GM21786 (cell line): ENCODE measurements at regions not wholly inside any gene's neighbourhood (a gene's known extent, or its start where the extent isn't known, plus 50 kb on each side); places are given as distances from the start of the nearest gene placed in this dataset.

ENCODE experiments used
- ATAC-seq: cut with Tn5 transposase; IDR thresholded peaks from one replicate; pipeline ENCODE4 v1.9.1; 2021; ENCODE audit not compliant: unreplicated experiment

DNA sequence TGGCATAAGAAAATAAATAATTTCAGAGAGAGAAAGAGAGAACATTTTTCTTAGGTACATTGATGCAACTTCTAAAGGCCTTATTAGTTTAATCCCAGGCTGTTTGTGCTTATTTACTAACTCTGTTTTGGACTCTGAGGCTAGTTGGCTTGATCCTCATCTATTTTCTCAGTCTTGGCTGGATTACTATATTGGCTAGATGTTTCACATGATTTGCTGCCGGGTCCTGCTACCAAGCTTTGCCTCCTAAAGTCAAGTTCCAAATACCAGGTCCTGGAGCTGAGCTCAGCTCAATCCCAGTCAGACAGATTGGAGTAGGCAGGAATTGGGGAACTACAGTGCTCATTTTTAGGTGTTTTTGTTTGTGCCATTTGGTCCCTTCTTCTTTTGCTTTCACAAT is 340.8 kb downstream of the BCAT1 start:
- no peak for ATAC-seq

DNA sequence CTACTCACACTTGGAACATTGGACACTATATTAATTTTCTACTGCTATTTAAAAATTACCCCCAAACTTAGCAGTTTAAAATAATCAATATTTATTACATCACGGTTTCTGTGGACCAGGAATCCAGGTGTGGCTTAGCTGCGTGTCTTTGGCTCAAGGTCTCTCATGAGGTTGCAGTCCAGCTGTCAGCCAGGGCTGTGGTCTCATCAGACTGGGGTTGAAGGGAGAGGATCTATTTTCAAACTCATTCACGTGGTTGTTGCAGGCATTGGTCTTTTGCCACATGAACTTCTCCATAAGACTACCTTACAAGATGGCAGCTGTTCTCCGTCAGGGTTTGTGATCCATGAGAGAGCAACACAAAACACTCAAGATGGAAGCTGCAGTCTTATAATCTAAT is 343.0 kb downstream of the BCAT1 start:
- ATAC-seq, result no peak

GRCh38 chr12:24605466-24605865 is 343.4 kb downstream of the BCAT1 start:
- ATAC-seq, result no peak

- no peak for ATAC-seq
Measured at GRCh38 chr12:24603371-24603770, 345.5 kb downstream of the BCAT1 start.

DNA sequence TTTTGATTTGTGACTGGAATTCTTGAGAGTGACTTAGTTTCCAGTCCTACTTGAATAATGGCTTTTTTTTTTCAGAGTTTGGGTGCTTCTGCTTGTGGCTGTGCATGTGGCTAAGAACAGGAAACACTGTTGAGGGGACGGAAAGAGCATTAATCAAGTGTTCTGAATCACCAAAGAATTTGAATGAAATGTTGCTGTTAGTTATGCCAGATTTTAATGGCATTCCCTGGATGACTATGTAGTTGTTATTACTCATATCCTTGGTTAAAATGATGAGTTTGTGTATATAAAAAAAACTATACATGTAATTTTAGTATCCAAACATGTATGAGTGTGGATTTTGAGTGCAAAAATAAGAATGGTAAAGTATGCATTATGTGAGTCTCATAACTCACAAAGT is 347.9 kb downstream of the BCAT1 start:
- no peak for ATAC-seq

GRCh38 chr12:24600551-24600950 is 348.4 kb downstream of the BCAT1 start:
- no peak for ATAC-seq

- ATAC-seq, result no peak
Measured at GRCh38 chr12:24599736-24600135, 349.2 kb downstream of the BCAT1 start.

DNA sequence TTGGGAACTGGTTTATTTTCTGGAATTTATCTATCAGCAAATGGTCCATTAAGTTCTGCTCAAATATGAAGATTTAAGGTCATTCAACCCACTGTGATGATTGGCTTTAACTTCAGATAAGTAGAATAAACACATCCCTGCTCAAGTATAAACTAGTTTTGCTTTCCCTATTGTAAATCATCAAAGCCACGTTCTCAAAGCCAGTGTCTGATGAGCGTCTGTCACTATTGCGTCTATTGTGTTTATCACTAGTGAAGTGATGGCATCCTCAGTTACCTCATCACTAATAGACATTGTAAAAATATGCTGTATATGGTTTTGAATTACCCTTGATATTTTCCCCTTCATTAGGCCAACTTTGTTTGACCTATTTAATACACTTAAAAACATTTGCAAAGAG is 351.3 kb downstream of the BCAT1 start:
- no peak for ATAC-seq

DNA sequence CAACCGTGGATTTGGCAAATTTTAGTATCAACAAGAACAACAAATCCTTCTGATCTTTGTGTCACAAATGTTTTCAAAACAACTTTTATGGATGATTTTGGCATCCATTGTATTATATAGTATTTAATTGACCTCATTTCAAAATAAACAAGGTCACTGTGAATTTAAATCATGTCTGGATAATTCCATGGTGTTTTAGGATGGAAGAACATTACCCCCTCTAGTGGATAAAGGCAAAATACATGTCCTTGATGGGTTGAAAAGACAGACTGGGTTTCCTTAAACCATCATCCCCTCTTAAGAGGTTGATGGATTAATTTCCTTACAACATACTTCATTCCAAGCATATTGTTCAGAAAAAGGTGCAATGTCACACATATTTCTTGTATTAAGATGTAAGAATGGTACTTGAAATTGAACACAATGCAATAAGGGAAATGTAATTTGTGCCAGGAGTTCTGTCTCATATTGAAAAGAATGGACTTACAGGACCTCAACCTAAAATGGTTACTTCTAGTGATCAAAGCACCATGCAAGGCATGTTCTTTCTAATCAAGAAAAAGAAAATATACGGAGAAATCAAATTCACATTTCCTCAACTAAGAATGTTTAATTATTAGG is 352.0 kb downstream of the BCAT1 start:
- ATAC-seq, result no peak

DNA sequence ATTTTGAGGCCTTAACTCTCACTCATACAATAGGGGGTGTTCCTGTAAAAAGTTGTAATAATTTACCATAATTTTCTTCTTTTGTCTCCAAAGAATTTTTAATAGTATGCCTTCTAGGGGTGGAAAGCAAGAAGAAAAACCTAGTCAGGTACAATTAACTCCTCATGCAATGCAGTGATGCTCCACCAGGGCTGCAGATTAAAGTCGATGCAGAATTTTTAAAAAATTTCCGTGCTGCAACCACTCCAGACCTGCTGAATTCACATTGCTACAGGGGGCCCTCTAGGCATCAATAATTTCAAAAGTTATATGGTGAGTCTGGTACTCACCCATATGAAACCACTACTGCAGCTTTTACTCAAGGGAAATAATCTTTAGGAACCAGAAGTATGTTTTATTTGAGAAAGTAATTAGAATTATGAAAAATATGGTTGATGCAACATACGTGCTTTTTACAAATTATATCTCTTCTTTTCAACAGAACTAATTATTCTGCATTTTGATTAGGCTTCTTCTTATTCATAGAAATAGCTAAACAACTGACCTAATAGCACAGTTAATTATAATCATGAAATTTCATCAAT is 353.2 kb downstream of the BCAT1 start:
- ATAC-seq, result no peak

- no peak for ATAC-seq
Measured at GRCh38 chr12:24591715-24592440, 357.0 kb downstream of the BCAT1 start.

DNA sequence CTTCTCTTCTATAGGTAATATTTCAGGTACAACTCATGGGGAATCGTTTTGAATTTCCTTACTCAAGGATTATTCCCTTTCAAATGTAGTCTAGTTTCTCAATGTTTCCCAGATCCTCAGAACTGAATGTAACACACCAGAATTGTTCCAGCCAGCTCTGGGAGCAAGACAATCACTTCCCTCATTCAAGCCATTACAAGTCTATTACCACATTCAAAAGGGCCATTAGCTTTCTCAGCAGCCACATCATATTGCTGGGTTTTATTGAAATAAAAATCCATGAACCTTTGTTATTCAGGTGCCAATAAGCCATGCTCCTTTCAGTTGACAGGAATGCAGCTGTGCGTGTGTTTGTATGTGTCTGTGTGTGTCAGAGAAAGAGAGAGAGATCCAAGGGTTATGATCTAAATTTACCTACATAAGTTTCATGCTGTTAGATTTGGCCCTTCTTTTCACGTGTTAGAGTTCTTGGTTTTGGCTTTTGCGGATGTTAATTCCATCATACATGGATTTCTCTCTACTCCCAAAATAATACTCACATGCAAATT is 357.7 kb downstream of the BCAT1 start:
- no peak for ATAC-seq

DNA sequence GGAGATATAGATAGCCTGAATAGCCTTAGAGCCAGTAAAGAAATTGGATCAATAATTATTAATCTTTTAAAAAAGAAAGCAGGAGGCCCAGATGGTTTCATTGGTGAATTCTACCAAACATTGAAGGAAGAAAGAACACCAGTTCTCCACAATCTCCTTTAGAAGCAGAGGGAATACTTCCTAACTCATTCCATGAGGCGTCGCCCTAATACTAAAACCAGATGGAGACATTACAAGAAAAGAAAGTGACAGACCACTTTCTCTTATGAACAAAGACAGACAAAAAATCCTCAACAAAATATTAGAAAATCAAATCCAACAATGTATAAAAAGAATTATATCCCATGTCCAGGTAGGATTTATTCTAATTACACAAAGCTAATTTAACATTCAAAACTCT is 362.6 kb downstream of the BCAT1 start:
- no peak for ATAC-seq

GRCh38 chr12:24584032-24584675 is 364.7 kb downstream of the BCAT1 start:
- ATAC-seq, result no peak

GRCh38 chr12:24582954-24583601 is 365.8 kb downstream of the BCAT1 start:
- ATAC-seq, result no peak

DNA sequence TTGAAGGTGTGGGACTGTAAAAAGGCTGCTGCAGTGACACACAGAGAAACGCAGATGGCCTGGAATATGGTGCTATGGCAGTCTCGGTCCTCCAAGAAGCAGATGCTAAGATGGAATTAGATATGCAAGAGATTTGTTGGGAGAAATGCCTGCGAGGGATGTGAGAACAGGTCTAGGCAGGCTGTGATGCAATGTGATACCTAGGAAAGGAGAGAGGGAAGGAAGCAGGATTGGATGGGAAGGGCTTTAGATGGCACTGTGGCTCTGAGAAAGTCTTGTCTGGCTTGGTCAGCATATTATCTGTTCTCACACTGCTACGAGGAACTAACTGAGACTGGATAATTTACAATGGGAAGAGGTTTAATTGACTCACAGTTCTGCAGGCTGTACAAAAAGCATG is 374.4 kb downstream of the BCAT1 start:
- ATAC-seq, result no peak

DNA sequence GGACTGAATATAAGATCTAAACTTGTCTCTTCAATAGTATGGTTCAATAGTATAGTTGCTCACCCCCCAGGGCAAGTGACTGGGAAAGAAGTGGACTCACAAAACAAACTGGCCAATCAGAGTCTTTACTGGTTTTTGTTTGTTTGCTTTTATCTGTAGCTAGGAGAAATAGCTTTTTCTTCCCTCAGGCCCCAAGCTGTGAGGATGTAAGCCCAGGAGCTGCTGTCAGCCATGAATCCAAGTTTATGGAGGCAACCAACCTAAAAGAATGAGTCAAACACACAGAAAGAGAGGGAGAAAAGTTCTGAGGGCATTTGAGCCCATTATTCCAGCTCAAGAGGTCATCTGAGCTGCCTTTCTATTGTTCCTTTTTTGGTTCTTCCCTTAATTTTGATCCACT is 375.3 kb downstream of the BCAT1 start:
- no peak for ATAC-seq

DNA sequence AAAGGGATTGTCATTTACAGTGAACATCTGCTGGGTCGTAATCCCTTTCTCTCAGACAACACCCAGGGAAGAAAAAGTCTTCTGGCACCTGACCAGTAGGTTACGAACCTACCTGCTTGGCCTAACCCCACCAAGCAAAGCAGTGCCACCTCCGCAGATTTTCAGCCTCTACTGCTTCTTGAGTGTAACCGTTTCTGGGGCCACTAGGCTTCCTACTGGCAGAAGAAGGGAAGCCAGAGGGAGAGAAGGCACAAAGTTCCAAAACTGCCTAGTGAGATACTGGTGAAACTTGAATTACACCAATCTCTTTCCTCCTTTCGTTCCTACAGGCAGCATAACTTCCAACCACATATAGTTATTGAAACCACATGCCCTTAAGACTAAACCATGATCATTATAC is 383.6 kb downstream of the BCAT1 start:
- no peak for ATAC-seq

- ATAC-seq, result no peak
Measured at GRCh38 chr12:24562771-24563431, 386.0 kb downstream of the BCAT1 start.

DNA sequence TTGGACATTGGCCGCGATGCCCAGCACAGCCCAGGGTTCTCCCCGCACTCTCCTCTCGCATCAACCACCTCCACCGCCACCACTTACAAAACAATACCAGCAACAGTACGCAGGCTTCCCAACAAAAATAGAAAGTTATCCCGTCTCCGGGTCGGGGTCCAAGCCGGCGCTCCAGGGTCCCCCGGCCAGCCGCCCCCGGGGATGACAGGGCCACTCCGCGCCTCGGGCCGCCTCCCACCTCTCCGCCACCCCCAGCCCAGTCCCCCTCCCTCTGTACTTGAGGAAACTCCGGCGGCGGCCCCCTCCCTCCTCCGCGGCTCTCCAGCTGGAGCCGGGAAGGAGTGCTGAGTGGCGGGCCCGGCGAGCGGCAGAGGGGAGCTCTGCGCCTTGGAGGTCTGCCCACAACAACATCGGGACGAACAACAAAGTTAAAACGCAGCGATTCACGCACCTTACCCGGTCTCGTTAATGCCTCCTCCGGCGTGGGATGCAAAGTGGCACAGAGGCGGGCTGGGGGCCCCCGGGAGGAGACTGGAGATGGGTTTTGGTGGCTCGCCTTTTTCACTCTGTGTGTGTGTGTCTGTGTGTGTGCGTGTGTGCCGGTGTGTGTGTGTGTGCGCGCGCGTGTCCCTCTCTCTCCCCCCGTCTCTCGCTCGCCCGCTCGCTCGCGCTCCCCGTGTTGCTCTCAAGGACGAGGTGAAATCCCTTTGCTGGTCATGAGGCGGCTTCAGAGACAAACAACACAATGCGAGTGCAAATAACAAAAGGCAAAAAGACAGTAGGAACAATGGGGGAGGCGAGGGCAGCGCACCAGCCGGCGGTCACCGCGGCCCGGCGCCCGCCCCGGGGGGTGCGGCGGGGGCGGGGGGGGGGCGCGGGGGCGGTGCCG is 386.8 kb downstream of the BCAT1 start:
- no peak for ATAC-seq
